HL-60 (cell line): ENCODE measurements at regions not wholly inside any gene's neighbourhood (a gene's known extent, or its start where the extent isn't known, plus 50 kb on each side); places are given as distances from the start of the nearest gene placed in this dataset.

ENCODE experiments used
- DNase-seq, 2 experiments: peaks; one replicate each; pipeline ENCODE4 v3.0.0-alpha.2; 2010 to 2020; ENCODE audit warnings: low read depth in 1 of 2, low spot score in 1 of 2
- H3K27ac ChIP-seq: fragments of 250-450 bp; sonication (Bioruptor Pico); replicated peaks from 2 replicates; pipeline ENCODE4 v1.5.1; 2020; ENCODE audit warnings: mild to moderate bottlenecking, moderate library complexity
- H3K27me3 ChIP-seq: fragments of 250-450 bp; sonication (Bioruptor Pico); 2 replicates; pipeline ENCODE4 v1.5.1; 2021; ENCODE audit warnings: mild to moderate bottlenecking, moderate library complexity; ENCODE audit not compliant: insufficient read depth, poor library complexity, severe bottlenecking
- H3K4me3 ChIP-seq: replicated peaks from 2 replicates; pipeline ENCODE4 v1.5.1; 2011; ENCODE audit warnings: mild to moderate bottlenecking, control low read depth, low read length; ENCODE audit not compliant: insufficient read depth
- CTCF ChIP-seq: IDR thresholded peaks from one replicate; pipeline ENCODE4 v1.5.1; 2011; ENCODE audit warnings: low read length, control low read depth, inconsistent platforms; ENCODE audit not compliant: insufficient read depth
- GABPA ChIP-seq: IDR thresholded peaks from 2 replicates; pipeline ENCODE4 v1.6.1; 2012; ENCODE audit warnings: low read depth
- POLR2AphosphoS5 ChIP-seq: IDR thresholded peaks from 2 replicates; pipeline ENCODE4 v1.6.1; 2012; ENCODE audit warnings: low read depth
- REST ChIP-seq: IDR thresholded peaks from 2 replicates; pipeline ENCODE4 v1.6.1; 2012; ENCODE audit warnings: low read depth; ENCODE audit not compliant: insufficient replicate concordance
- SPI1 ChIP-seq: IDR thresholded peaks from 2 replicates; pipeline ENCODE4 v1.6.1; 2012; ENCODE audit warnings: low read depth, mild to moderate bottlenecking, borderline replicate concordance

GRCh38 chr7:91644256-91644655, 236.2 kb downstream of the MTERF1 start:
- peaks cover 2% of the 10 kb centered on the region for H3K27me3 ChIP-seq
- no peak overlapping the region for H3K27ac ChIP-seq
- H3K4me3 ChIP-seq, result no peak overlapping the region
- TF ChIP-seq POLR2AphosphoS5 (no peak), GABPA (no peak), CTCF (no peak), REST (no peak), SPI1 (no peak)
- DNase-seq, result no peak

GRCh38 chr7:91645542-91645941, 235.0 kb downstream of the MTERF1 start:
- TF ChIP-seq POLR2AphosphoS5 (no peak), SPI1 (no peak), CTCF (no peak), GABPA (no peak), REST (no peak)
- H3K27me3 ChIP-seq, result peaks cover 2% of the 10 kb centered on the region
- H3K4me3 ChIP-seq, result no peak overlapping the region
- no peak for DNase-seq
- no peak overlapping the region for H3K27ac ChIP-seq

GRCh38 chr7:91651986-91652385, 228.5 kb downstream of the MTERF1 start:
- H3K4me3 ChIP-seq, result no peak overlapping the region
- H3K27me3 ChIP-seq, result no peaks in the 10 kb centered on the region
- TF ChIP-seq REST, result no peak
- no peak for DNase-seq
- H3K27ac ChIP-seq, result no peak overlapping the region

- TF ChIP-seq SPI1 (no peak), REST (no peak), GABPA (no peak), CTCF (no peak), POLR2AphosphoS5 (no peak)
- Histone ChIP-seq H3K4me3 (no peak overlapping the region), H3K27ac (no peak overlapping the region), H3K27me3 (no peaks in the 10 kb centered on the region)
- DNase-seq, result no peak
These were observed 227.2 kb downstream of the MTERF1 start for GRCh38 chr7:91653286-91653685.
